IMR-90 (cell line): ENCODE measurements at regions not wholly inside any gene's neighbourhood (a gene's known extent, or its start where the extent isn't known, plus 50 kb on each side); places are given as distances from the start of the nearest gene placed in this dataset.

Source experiments
- ATAC-seq: fragments of 200-7000 bp; cut with Tn5 transposase; 2 replicates; pipeline ENCODE4 v1.9.1; 2020; ENCODE audit warnings: low read depth, mild to moderate bottlenecking, moderate library complexity
- BruUV-seq: library from RNA; stranded (reverse); fragments of 400-500 nt; replicated peaks from 2 replicates; lab custom pipeline; 2021; lab: Mats Ljungman, UMichigan
- CTCF ChIA-PET: fragments of 300-600 bp; formaldehyde crosslinking; extraction: SDS; loops from one replicate; lab custom pipeline; 2021; ENCODE audit warnings: antibody characterized with exemption; lab: Yijun Ruan, JAX
- POLR2A ChIA-PET: fragments of 300-600 bp; sonication (Branson Sonifier 250); formaldehyde crosslinking; loops from one replicate; lab custom pipeline; 2022; ENCODE audit warnings: antibody characterized with exemption; ENCODE audit not compliant: unreplicated experiment; lab: Charles Lee
- DNase-seq: peaks from one replicate; pipeline ENCODE4 v3.0.0; 2013
- H2AFZ ChIP-seq: replicated peaks from 2 replicates; pipeline ENCODE3; 2013; ENCODE audit warnings: low read length, mild to moderate bottlenecking; ENCODE audit not compliant: poor library complexity
- H2AK5ac ChIP-seq: 2 replicates; pipeline ENCODE4 v1.6.1; 2013; ENCODE audit warnings: low read depth, low read length, inconsistent platforms
- H2AK9ac ChIP-seq: replicated peaks from 2 replicates; pipeline ENCODE3; 2013; ENCODE audit warnings: mild to moderate bottlenecking, low read depth, low read length, moderate library complexity; ENCODE audit not compliant: poor library complexity
- H2BK120ac ChIP-seq: 2 replicates; pipeline ENCODE4 v1.6.1; 2013; ENCODE audit warnings: low read depth, low read length, inconsistent platforms
- H2BK15ac ChIP-seq: 3 replicates; pipeline ENCODE4 v1.6.1; 2013; ENCODE audit warnings: low read depth, low read length, inconsistent platforms
- H2BK20ac ChIP-seq: 2 replicates; pipeline ENCODE4 v1.6.1; 2013; ENCODE audit warnings: low read depth, mild to moderate bottlenecking, inconsistent platforms, low read length, moderate library complexity
- H2BK5ac ChIP-seq: 2 replicates; pipeline ENCODE4 v1.6.1; 2013; ENCODE audit warnings: mild to moderate bottlenecking, low read depth, low read length, inconsistent platforms; ENCODE audit not compliant: poor library complexity, severe bottlenecking
- H3K14ac ChIP-seq: replicated peaks from 2 replicates; pipeline ENCODE4 v1.6.1; 2013; ENCODE audit warnings: low read depth, low read length, inconsistent platforms
- H3K18ac ChIP-seq: 2 replicates; pipeline ENCODE4 v1.6.1; 2013; ENCODE audit warnings: low read depth, low read length, control low read depth
- H3K23ac ChIP-seq: 2 replicates; pipeline ENCODE4 v1.6.1; 2013; ENCODE audit warnings: low read depth, low read length, inconsistent platforms
- H3K27ac ChIP-seq: 2 replicates; pipeline ENCODE4 v1.5.1; 2013; ENCODE audit warnings: mild to moderate bottlenecking, control low read depth, low read length; ENCODE audit not compliant: insufficient read depth
- H3K27me3 ChIP-seq: 2 replicates; pipeline ENCODE4 v1.6.1; 2013; ENCODE audit warnings: low read length; ENCODE audit not compliant: control insufficient read depth, insufficient read depth
- H3K36me3 ChIP-seq: 2 replicates; pipeline ENCODE4 v1.6.1; 2013; ENCODE audit warnings: low read length, mixed read lengths; ENCODE audit not compliant: control insufficient read depth, insufficient read depth
- H3K4ac ChIP-seq: 2 replicates; pipeline ENCODE4 v1.6.1; 2013; ENCODE audit warnings: low read depth, low read length, inconsistent platforms
- H3K4me1 ChIP-seq: 2 replicates; pipeline ENCODE4 v1.6.1; 2013; ENCODE audit warnings: low read length, mixed read lengths; ENCODE audit not compliant: control insufficient read depth, insufficient read depth
- H3K4me2 ChIP-seq: 2 replicates; pipeline ENCODE4 v1.6.1; 2013; ENCODE audit warnings: low read depth, mild to moderate bottlenecking, control low read depth, low read length, moderate library complexity
- H3K4me3 ChIP-seq: 2 replicates; pipeline ENCODE4 v1.5.1; 2013; ENCODE audit warnings: low read depth, mild to moderate bottlenecking, control low read depth, low read length, moderate library complexity; ENCODE audit not compliant: insufficient read depth
- H3K56ac ChIP-seq: 2 replicates; pipeline ENCODE4 v1.6.1; 2013; ENCODE audit warnings: low read length, inconsistent platforms; ENCODE audit not compliant: insufficient read depth; ENCODE audit errors: extremely low read depth
- H3K79me1 ChIP-seq, 2 experiments: 2 replicates each; pipeline ENCODE4 v1.6.1; 2013; ENCODE audit warnings: low read length in 2 of 2, inconsistent platforms in 1 of 2, low read depth in 1 of 2
- H3K9ac ChIP-seq: 2 replicates; pipeline ENCODE4 v1.6.1; 2013; ENCODE audit warnings: low read depth, low read length, control low read depth
- H3K9me1 ChIP-seq: 2 replicates; pipeline ENCODE4 v1.6.1; 2013; ENCODE audit warnings: low read length, inconsistent platforms; ENCODE audit not compliant: insufficient read depth
- H3K9me3 ChIP-seq: 2 replicates; pipeline ENCODE4 v1.6.1; 2013; ENCODE audit warnings: low read length; ENCODE audit not compliant: control insufficient read depth, insufficient read depth
- H4K20me1 ChIP-seq: 2 replicates; pipeline ENCODE4 v1.6.1; 2013; ENCODE audit warnings: low read length, inconsistent platforms; ENCODE audit not compliant: insufficient read depth
- H4K5ac ChIP-seq: 2 replicates; pipeline ENCODE4 v1.6.1; 2013; ENCODE audit warnings: mild to moderate bottlenecking, low read depth, low read length, control low read depth
- H4K8ac ChIP-seq, 2 experiments: 2 replicates each; pipeline ENCODE4 v1.6.1; 2013; ENCODE audit warnings: low read depth in 2 of 2, low read length in 2 of 2, control low read depth in 1 of 2, inconsistent platforms in 1 of 2
- H4K91ac ChIP-seq: 2 replicates; pipeline ENCODE4 v1.6.1; 2013; ENCODE audit warnings: low read depth, low read length, inconsistent platforms; ENCODE audit not compliant: insufficient read depth
- CEBPB ChIP-seq: IDR thresholded peaks from 2 replicates; pipeline ENCODE4 v1.6.1; 2012; ENCODE audit warnings: low read depth, low read length, improper control_type of control experiment
- CHD1 ChIP-seq: IDR thresholded peaks from 2 replicates; pipeline ENCODE4 v1.6.1; 2012; ENCODE audit warnings: low read depth, low read length, improper control_type of control experiment
- CTCF ChIP-seq: conservative IDR thresholded peaks from 2 replicates; pipeline ENCODE4 v1.5.1; 2012; ENCODE audit warnings: mild to moderate bottlenecking, low read depth, low read length, improper control_type of control experiment
- ELK1 ChIP-seq: fragments of 150-350 bp; IDR thresholded peaks from 2 replicates; pipeline ENCODE4 v1.6.1; 2016; ENCODE audit warnings: low read depth, mild to moderate bottlenecking, low read length, moderate library complexity, borderline replicate concordance
- MAFK ChIP-seq: IDR thresholded peaks from 2 replicates; pipeline ENCODE4 v1.6.1; 2012; ENCODE audit warnings: low read depth, low read length, improper control_type of control experiment
- MAZ ChIP-seq: IDR thresholded peaks from 2 replicates; pipeline ENCODE4 v1.6.1; 2012; ENCODE audit warnings: low read depth, mild to moderate bottlenecking, low read length, improper control_type of control experiment, moderate library complexity, borderline replicate concordance
- NFE2L2 ChIP-seq: fragments of 150-350 bp; IDR thresholded peaks from 2 replicates; pipeline ENCODE4 v1.6.1; 2016; ENCODE audit warnings: low read depth, mild to moderate bottlenecking, low read length
- POLR2A ChIP-seq: IDR thresholded peaks from 2 replicates; pipeline ENCODE4 v1.6.1; 2012; ENCODE audit warnings: mild to moderate bottlenecking, low read depth, low read length
- RAD21 ChIP-seq: IDR thresholded peaks from 2 replicates; pipeline ENCODE4 v1.6.1; 2012; ENCODE audit warnings: low read length, improper control_type of control experiment
- SMC3 ChIP-seq: fragments of 150-350 bp; IDR thresholded peaks from 2 replicates; pipeline ENCODE4 v1.6.1; 2016; ENCODE audit warnings: low read depth, mild to moderate bottlenecking, antibody characterized with exemption, low read length, moderate library complexity
- USF2 ChIP-seq: fragments of 150-350 bp; IDR thresholded peaks from 2 replicates; pipeline ENCODE4 v1.6.1; 2017; ENCODE audit warnings: mild to moderate bottlenecking, antibody characterized with exemption, low read length, low read depth
- dilution Hi-C: fragments of 300-500 bp; cut with HindIII; formaldehyde crosslinking; loops from one replicate; pipeline ENCODE4 v1.14.3; 2018; ENCODE audit warnings: low sequenced_read_pairs; ENCODE audit not compliant: unreplicated experiment
- in situ Hi-C: fragments of 300-500 bp; cut with MboI; formaldehyde crosslinking; loops from 3 replicates; pipeline ENCODE4 v1.14.3; 2019; ENCODE audit warnings: low sequenced_read_pairs, inconsistent platforms, mixed read lengths
- intact Hi-C: fragments of 100-400 bp; cut with micrococcal nuclease; formaldehyde crosslinking; loops from 2 replicates; pipeline ENCODE4 v1.10.0; 2022

GRCh38 chr15:39394496-39394895 lies 186.4 kb upstream of the THBS1 start:
- Histone ChIP-seq H3K9me1 (no peaks in the 10 kb centered on the region), H3K4me3 (no peak overlapping the region), H4K91ac (no peak overlapping the region), H3K27me3 (no peaks in the 10 kb centered on the region), H4K20me1 (no peaks in the 10 kb centered on the region), H3K14ac (no peak overlapping the region), H3K36me3 (no peaks in the 10 kb centered on the region), H3K4me1 (peaks cover 4% of the 10 kb centered on the region; the same call in 1 of the 2 replicates), H3K18ac (no peak overlapping the region), H2AK5ac (no peak overlapping the region), H4K8ac (no peak overlapping the region), H3K23ac (no peak overlapping the region), H3K4ac (no peak overlapping the region), H3K9ac (no peak overlapping the region), H2BK15ac (no peak overlapping the region), H4K5ac (no peak overlapping the region), H3K9me3 (no peaks in the 10 kb centered on the region), H3K79me1 (no peaks in the 10 kb centered on the region), H2AFZ (no peak overlapping the region), H2AK9ac (no peak overlapping the region), H2BK20ac (no peak overlapping the region), H3K4me2 (no peak overlapping the region), H3K27ac (no peak overlapping the region), H3K56ac (no peak overlapping the region), H2BK120ac (no peak overlapping the region), H2BK5ac (no peak overlapping the region)
- intact Hi-C loops (no loop called here), dilution Hi-C loops (no loop called here), in situ Hi-C loops (no loop called here)
- ChIA-PET CTCF (no interaction called here), POLR2A (no interaction called here)
- TF ChIP-seq USF2 (no peak), SMC3 (no peak), CTCF (no peak), POLR2A (no peak), MAFK (no peak), MAZ (no peak), ELK1 (no peak), CEBPB (no peak), RAD21 (no peak), NFE2L2 (no peak), CHD1 (no peak)
- no TSS peak for BruUV-seq
- DNase-seq (no peak), ATAC-seq (no peak)
